SHP77 treated with DMSO at 0.1 percent for 48 hours (cell line): ENCODE measurements at regions not wholly inside any gene's neighbourhood (a gene's known extent, or its start where the extent isn't known, plus 50 kb on each side); places are given as distances from the start of the nearest gene placed in this dataset.

Experiments
- DNase-seq: peaks from one replicate; lab custom pipeline; 2025; lab: John Stamatoyannopoulos, UW

DNA sequence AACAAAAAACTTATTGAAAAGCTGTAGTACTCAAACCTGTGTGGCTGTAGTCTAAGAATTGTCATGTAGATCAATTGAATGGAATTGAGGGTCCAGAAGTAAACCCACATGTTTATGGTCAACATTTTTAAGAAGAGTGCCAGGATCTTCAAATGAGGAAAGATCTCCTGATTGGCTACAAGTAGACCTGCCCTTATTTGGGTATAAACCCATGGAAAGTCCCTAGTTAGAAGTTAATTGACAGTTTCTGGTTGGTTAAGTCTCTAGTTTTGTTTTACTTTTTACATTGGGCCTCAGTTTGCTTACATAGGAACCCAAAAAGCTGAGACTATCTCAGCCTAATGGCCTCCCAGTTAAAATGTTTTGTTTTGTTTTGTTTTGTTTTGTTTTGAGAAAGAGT lies 91.9 kb upstream of the RESF1 start:
- no peak for DNase-seq

DNA sequence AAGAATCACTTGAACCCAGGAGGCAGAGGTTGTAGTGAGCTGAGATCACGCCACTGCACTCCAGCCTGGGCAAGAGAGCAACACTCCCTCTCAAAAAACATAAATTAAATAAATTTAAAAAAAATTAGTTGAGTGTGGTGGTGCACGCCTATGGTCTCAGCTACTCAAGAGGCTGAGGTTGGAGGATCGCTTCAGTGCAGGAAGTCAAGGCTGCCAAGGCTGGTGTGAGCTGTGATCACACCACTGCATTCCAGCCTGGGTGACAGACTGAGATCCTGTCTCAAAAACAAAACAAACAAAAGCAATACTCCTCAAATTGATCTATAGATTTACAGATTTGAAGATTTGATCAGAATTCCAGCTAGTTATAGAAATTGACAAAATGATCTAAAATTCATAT lies 92.7 kb upstream of the RESF1 start:
- no peak for DNase-seq

DNA sequence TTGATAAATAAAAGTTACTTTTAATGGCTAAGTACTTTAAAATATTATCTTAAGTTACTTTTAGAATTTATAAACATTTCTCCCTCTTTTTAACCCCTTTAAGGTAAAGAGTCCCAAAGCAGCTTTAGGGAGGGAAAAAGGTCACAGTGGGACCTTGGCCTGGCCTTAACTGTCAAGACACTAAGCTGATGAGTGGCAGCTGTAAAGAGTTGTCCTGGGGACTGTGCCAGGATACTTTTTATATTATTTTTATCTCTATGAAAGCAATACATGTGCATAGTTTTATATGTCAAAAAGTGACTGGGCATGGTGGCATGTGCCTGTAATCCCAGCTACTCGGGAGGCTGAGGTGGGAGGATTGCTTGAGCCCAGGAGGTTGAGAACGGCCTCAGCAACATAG lies 94.2 kb upstream of the RESF1 start:
- DNase-seq, result no peak

DNA sequence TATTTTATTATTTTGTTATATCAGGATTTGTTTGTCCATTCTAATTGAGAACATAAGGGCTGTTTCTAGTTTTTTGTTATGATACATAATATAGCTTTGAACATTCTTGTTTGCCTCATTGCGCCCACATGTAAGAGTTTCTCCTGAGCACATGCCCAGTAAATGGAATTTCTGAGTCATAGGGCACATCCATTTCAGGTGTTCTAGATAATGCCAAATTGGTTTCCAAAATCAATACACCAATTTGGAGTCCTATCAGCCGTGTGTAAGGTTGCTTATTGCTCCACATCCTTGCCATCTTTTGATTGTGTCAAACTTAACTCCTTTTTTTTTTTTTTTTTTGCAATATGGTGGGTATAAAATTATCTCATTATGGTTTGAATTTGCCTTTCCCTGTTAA lies 97.9 kb upstream of the RESF1 start:
- no peak for DNase-seq

DNA sequence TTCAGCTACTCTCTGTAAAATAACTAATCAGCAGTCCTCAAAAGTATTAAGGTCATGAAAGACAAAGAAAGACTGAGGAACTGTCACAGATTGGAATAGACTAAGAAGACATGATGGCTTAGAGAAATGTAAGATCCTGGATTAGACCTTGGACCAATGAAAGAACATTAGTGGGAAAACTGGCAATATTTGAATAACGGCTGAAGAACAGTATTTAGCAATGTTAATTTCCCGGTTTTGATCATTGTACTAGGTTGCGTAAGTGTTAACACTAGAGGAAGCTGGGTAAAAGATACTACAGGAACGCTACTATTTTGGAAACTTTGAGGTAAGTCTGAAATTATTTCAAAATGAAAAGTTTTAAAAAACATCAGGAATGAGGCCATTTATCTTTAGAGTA lies 98.8 kb upstream of the RESF1 start:
- no peak for DNase-seq

DNA sequence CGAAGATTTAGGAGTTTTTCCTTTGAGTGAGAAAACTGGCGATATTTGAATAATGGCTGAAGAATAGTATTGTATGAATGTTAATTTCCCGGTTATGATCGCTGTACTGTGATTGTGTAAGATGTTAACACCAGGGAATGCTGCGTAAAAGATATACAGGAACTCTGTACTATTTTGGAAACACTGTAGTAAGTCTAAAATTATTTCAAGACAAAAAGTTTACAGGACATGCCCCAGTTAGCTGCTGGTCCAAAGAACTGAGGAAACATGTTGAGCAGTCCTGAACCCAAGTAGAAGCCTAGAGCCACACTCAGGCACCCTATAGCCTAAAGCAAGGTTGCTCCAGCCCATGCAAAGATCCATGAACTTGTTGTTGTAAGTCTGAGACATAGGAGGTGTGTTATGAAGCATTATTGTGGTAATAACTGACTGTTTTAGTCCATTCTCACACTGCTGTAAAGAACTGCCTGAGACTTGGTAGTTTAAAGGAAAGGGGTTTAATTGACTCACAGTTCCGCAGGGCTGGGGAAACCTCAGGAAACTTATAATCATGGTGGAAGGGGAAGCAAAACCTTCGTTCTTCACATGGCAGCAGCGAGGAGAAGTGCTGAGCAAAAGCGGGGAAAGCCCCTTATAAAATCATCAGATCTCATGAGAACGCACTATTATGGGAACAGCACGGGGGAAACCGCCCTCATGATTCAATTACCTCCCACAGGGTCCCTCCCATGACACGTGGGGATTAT lies 99.8 kb upstream of the RESF1 start:
- DNase-seq, result no peak

DNA sequence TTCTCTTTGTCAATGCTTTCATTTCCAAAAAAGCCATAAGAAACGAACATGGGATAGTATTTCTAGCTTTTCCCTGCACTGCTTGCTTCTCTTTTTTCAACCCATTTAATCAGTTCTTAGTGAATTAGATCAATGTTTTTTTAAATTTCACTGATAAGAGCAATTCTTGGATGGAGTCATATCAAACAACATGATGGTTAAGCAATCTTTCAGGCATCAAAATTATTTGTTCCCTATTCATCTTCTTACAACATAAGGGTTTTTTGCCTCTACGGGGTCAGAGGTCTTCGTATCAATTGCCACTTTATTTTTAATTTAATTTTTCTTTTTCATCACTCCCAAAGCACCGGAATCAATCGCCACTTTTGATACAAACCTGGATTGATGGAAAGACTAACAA lies 103.8 kb upstream of the RESF1 start:
- no peak for DNase-seq

DNA sequence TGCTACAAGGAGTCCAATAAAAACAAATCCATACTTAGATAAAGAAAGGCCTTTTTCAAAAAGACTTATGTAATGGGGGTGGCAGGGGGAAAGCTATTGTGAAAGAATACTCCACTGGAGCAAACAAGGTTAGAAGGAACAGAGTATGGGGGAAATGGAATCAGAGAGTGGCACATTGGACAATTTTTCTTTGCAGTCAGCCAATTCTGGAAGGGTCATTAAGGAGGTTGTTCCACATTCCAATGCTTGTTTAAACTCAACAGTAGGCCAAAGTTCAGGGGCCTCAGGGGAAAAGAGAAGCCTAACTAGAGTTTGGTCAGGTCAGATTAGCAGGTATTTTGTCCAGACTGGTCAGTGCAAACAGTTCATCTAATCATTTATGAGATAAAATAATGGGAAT lies 105.2 kb upstream of the RESF1 start:
- no peak for DNase-seq

DNA sequence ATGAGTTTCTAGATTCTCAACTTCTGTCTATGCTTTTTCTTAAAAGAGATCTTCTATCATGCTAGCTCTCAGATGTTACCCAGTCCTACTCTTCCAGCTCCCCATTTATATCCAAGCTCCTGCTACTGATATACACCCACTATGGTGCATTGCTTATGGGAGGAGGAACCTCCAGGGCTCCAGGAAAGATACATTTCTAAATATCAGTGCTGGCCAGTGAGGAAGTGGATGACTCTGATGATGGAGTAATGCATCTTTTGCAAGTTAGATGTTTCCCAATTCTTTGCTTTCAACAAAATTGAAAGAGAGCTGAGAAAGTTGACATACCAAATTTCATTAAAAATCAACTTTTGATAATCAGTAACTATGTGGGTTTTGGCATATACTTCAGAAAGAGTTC lies 105.7 kb upstream of the RESF1 start:
- DNase-seq, result no peak

DNA sequence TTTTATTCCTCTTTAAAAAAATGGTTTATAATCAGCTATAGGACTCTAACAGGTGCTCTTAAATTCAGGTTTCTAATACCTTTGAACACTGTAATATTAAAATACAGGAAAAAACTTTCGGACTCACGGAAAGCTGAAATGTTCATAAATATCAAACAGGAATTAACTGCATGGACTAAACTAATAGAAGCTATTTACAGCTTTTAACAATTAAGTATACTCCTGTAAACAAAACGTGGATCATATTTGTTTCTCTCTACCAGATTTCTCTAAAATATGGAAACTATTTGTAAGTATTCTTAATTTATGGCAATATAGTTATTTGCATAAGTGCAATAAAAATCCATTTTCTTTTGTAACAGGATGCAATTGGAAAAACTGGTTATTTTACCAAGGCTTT lies 108.9 kb upstream of the RESF1 start:
- no peak for DNase-seq

DNA sequence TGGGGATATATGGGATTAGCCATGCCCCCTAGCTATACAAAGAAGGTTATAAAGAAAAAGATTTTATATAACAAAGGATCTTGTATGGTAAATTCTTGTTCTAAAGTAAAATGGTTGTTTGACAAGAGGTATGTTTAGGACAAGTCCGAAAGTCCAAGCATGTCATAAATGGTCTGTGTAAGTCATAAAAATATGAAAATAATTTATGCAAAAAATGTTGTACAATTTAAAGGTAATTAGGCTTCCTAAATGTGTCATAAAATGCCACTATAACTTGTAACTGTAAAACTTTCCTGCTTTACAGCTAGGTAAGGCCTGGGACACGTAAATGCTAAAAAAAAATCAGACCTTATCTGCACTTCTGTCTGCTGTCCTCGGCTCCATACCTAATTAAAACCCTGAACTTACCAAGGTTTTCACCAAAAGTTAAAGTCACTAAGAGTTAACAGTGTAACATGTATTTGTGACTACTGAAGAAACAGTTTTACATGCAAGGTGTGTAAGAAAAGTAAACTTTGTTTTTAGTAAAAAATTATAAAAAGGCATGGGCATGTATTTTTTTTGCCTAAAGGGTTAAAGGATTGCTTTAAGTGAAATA lies 110.0 kb upstream of the RESF1 start:
- no peak for DNase-seq

DNA sequence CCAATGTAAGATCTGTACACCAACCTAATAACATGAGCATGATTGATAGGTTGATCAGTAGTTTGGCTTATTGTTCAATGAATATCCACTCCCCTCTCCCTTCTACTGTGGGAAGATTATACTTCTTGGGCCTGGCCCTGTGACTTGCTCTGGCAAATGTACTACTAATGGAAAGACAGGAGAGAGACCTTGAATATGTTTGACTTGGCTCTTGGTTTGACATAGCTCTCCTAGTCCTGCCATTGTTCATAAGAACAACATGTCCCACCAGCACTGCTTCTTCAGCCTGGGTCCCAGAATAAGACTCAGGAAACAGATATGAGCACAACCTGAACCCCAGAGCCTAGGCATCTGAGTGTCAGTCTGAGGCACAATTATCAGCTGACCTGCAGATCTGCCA lies 112.8 kb upstream of the RESF1 start:
- DNase-seq, result no peak

DNA sequence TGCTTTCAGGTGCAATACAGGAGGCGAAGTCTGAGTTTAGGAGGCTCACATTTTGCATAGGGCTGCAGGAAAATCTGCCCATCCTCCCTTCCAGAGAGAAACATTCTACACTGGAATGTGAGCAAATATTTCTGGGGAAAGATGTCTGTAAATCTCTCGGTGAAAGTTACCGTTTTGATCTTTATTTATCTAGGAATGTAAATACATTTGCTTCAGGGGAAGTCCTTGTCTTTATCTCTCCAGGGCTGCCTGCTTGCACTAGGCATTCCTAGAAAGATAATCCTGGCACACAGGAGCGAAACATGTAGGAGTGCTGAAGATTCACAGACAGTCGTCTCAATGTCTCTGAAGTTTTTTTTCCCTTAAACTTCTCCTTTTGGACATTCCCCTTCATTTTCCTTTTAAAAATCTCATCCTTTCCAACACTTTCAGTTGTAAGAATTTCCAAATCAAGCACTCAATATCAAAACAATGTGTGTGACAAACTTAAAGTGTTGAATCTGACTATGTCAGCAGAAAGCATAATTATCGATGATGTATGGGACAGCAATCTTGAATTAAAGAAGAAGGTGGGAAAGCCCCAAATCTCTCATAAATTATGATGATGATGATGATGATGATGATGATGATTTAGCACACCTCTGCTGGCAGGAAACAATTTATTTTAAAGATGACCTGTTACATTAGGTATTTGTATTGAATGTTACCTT lies 113.4 kb upstream of the RESF1 start:
- DNase-seq, result no peak

DNA sequence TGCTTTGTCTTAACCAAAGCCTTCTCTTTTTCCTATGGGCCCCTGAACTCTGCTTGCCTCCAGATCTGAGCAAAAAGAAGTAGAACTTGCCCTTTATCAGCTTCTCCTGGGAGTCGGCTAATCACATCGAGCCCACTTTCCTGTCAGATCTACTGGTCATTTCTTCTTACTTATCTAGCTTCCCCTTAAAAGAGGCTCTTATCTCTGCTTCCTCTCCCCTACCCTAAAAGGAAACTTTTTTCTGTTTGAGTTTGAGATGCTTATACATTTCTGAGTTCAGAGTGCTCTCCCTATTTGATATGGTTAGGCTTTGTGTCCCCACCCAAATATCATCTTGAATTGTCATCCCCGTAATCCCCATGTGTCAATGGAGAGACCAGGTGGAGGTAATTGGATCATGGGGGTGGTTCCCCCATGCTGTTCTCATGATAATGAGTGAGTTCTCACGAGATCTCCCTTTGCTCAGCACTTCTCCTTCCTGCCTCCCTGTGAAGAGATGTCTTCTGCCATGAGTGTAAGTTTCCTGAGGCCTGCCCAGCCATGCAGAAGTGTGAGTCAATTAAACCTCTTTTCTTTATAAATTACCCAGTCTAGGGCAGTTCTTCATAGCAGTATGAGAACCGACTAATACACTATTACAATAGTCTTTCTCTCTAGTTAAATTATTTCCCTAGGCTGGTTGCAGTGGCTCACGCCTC lies 114.7 kb upstream of the AMN1 start:
- DNase-seq, result no peak

DNA sequence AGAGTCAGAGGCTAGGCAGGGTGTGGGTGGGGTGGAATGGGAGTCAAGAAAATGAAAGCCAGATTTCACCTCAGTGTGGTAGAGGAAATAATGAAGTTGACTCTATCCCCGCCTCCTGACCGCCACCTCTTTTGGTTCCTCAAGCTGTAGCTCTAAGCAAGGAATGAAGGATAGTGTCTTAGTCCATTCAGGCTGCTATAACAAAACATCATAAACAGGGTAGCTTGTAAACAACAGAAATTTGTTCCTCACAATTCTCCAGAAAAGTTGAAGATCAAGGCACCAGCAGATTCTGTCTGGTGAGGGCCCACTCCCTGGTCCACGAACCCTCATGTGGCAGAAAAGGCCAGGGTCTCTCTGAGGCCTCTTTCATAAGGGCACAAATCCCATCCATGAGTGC lies 109.1 kb upstream of the AMN1 start:
- no peak for DNase-seq

DNA sequence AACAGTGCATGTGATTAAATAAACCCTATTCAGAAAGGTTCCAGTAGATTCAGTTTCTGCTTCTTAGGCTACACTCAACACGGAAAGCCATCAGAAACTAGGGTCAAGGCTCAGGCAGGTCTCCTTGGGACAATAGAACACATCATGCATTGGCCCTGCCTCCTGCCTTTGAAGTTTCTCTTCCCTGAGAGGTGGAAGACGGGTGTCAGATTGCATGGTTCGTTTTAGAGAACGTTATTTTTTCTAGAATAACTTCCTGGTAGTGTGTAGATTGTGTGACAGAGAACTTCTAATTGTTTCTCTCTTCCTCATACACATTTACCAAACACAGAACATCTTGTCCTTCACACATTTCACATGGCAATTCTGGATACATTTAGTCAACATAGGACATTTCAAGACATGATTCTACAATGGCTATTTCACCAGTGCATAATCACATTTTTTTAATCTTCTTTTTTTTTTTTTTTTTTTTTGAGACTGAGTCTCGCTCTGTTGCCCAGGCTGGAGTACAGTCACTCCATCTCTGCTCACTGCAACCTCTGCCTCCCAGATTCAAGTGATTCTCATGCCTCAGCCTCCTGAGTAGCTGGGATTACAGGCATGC lies 106.6 kb upstream of the AMN1 start:
- DNase-seq, result no peak

DNA sequence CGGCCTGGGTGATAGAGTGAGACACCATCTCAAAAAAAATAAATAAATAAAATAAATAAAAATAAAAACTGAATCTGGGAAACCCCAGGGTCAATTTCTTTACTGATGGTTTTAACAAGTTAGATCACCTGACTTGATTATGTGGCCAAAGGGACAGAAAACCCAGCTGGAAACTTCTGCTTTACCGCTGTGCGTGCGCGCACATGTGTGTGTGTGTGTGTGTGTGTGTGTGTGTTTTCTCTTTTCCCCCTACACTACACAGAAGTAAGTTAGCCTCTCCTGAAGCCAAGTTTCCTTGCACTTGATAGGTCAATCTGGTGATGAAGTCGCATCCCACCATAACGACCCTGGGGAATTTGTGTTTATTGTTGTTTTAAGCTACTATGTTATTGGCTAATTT lies 105.3 kb upstream of the AMN1 start:
- DNase-seq, result no peak

DNA sequence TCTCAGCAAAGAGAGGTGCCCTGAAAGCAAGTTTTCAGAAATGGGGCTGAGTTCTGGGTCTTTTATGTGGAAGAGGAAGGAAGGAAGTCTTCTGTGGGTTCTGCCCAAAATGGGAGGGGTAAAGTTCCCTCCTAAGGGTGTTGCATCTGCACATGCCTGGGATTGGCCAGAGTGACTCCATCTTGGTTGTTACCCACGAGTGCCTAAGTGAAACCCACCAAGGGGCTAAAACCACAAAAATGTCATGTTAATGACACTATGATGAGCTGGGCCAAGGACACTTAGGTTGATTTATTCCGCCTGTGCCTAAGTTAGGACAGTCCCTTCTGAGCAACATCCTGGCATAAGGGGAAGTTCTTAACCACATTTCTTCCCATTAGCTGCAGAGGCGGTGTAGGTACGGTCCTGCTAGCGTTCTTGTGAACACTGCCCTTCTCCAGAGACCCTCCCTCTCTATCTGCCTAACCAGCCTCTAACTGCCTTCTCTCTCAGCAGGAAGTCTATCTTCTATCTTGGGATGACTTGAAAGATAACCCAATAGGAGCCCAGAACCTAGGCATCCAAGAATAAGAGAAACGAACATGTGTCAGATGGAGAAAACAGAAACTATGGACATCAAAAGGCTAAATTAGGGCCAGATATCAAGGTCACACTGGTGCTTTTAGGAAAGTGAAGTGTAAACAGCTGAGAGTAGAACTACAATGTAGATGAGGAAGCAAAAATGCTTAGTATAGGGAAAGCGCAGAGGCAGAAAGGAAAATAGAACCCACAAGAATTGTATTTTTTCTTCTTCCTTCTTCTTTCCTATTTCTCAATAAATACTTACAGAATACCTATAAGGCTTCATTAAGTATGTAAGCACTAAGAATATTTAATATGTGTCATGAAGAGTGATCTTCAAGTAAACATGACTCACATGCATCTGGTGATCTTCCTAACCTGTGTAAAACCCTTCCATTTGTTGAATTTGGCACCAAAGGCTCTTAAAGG lies 104.2 kb upstream of the AMN1 start:
- no peak for DNase-seq

DNA sequence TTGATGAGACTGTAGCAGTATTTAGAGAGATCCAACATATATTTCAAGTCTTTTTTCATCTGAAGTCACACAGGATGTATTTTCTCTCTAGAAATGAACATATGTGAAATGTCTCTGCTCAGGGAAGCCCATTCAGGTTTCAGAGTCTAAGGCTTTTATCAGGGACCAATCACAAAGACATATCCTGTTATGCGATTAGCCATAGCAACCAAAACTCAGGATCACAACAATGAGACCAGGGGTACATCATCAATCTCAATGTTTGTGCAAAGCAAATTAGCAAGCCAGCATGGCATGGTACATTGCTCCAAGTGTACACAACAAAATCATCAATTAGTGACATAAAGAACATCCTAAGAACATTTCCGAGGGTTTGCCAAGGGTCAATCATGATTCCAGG lies 99.2 kb upstream of the AMN1 start:
- DNase-seq, result no peak

DNA sequence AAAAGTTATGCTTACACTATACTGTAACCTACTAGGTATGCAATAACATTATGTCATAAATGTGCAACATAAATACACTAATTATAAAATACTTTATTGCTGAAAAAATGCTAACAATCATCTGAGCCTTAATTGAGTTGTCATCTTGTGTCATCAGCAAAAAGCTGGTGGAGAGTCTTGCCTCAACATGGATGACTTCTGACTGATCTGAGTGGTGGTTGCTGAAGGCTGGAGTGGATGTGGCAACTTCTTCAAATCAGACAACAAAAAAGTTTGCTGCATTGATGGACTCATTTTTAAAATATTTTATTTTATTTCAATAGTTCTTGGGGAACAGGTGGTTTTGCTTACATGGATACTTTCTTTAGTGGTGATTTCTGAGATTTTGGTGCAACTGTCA lies 93.9 kb upstream of the AMN1 start:
- no peak for DNase-seq

DNA sequence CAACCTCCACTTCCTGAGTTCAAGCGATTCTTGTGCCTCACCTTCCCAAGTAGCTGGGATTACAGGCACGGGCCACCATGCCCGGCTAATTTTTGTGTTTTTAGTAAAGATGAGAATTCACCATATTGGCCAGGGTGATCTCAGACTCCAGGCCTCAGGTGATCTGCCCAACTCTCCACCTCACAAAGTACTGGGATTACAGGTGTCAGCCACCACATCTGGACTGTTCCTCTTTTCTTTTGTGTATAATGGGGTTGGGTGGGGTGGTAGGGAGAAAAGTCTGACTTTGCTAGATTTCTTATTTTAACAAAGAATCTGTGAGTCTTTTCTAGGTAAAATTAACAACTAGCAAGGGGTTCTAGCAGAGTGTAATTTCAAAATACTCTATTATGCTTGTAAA lies 92.7 kb upstream of the AMN1 start:
- DNase-seq, result no peak
